ENCODE measurements at regions not wholly inside any gene's neighbourhood (a gene's known extent, or its start where the extent isn't known, plus 50 kb on each side); places are given as distances from the start of the nearest gene placed in this dataset.
"Not testable (repeated sequence)": the region's sequence is repeated elsewhere in the genome, so short reads cannot be mapped to it uniquely, and the experiment has no call there.

- no peak for DNase-seq (ENCODE audit: low read depth, low spot score)
- H3K4me3 ChIP-seq (ENCODE audit: insufficient read length, low read depth) = no peak overlapping the region
- H3K27me3 ChIP-seq (ENCODE audit: insufficient read depth, insufficient read length) = no peaks in the 10 kb centered on the region
- no peaks in the 10 kb centered on the region for H3K36me3 ChIP-seq (ENCODE audit: insufficient read depth, insufficient read length, low read length)
- no peak for TF ChIP-seq YY1 (IDR thresholded peaks at IDR 0.05; ENCODE audit: insufficient read depth, insufficient read length)
- no peak for TF ChIP-seq ZNF274 (IDR thresholded peaks at IDR 0.05; ENCODE audit: low read depth, low read length)
- TF ChIP-seq SUZ12 (IDR thresholded peaks at IDR 0.05; ENCODE audit: extremely low read depth, insufficient read depth, insufficient read length) = no peak
- no peak overlapping the region for H3K9ac ChIP-seq (ENCODE audit: insufficient read length, low read depth)
- H3K4me1 ChIP-seq (ENCODE audit: insufficient read depth, insufficient read length) = peaks cover 9% of the 10 kb centered on the region
- H3K9me3 ChIP-seq (ENCODE audit: insufficient read depth, low read length) = peaks cover 18% of the 10 kb centered on the region; the same call in 1 of the 2 replicates
These were observed 51.8 kb downstream of the TEX44 start for GRCh38 chr2:231644426-231644825.

DNA sequence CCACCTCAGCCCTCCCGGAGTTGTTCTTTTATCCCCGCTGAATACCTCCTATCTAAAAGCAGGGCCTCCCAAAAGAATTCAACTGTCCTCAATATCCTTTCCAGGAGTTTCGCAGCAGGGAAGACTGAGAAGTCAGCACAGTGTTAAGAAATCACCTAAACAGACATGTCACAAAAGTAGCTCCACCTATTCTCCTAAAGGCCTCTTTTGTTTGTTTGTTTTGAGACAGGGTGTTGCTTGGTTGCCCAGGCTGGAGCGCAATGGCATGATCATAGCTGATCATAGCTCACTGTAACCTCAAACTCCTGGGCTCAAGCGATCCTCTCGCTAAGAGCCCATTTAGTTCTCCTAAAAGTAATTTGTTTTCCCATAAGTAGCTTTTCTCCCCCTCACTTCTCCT, 53.8 kb downstream of the TEX44 start:
- Histone ChIP-seq H3K9ac (ENCODE audit: insufficient read length, low read depth) (no peak overlapping the region), H3K4me1 (ENCODE audit: insufficient read depth, insufficient read length) (peaks cover 9% of the 10 kb centered on the region), H3K4me3 (ENCODE audit: insufficient read length, low read depth) (no peak overlapping the region), H3K9me3 (ENCODE audit: insufficient read depth, low read length) (peaks cover 18% of the 10 kb centered on the region; the same call in 1 of the 2 replicates), H3K36me3 (ENCODE audit: insufficient read depth, insufficient read length, low read length) (no peaks in the 10 kb centered on the region), H3K27me3 (ENCODE audit: insufficient read depth, insufficient read length) (no peaks in the 10 kb centered on the region)
- TF ChIP-seq SUZ12 (IDR thresholded peaks at IDR 0.05; ENCODE audit: extremely low read depth, insufficient read depth, insufficient read length) = no peak
- TF ChIP-seq ZNF274 (IDR thresholded peaks at IDR 0.05; ENCODE audit: low read depth, low read length) = no peak
- no peak for TF ChIP-seq YY1 (IDR thresholded peaks at IDR 0.05; ENCODE audit: insufficient read depth, insufficient read length)
- DNase-seq (ENCODE audit: low read depth, low spot score) = no peak

GRCh38 chr2:231648579-231649174, 56.0 kb downstream of the TEX44 start:
- Histone ChIP-seq H3K27me3 (ENCODE audit: insufficient read depth, insufficient read length) (no peaks in the 10 kb centered on the region), H3K4me1 (ENCODE audit: insufficient read depth, insufficient read length) (peaks cover 13% of the 10 kb centered on the region), H3K4me3 (ENCODE audit: insufficient read length, low read depth) (no peak overlapping the region), H3K9ac (ENCODE audit: insufficient read length, low read depth) (peak overlapping the region; percentile 5), H3K9me3 (ENCODE audit: insufficient read depth, low read length) (no peaks in the 10 kb centered on the region), H3K36me3 (ENCODE audit: insufficient read depth, insufficient read length, low read length) (no peaks in the 10 kb centered on the region)
- no peak for DNase-seq (ENCODE audit: low read depth, low spot score)
- TF ChIP-seq SUZ12 (IDR thresholded peaks at IDR 0.05; ENCODE audit: extremely low read depth, insufficient read depth, insufficient read length) (no peak), ZNF274 (IDR thresholded peaks at IDR 0.05; ENCODE audit: low read depth, low read length) (no peak), YY1 (IDR thresholded peaks at IDR 0.05; ENCODE audit: insufficient read depth, insufficient read length) (no peak)

- not testable (repeated sequence) for DNase-seq (ENCODE audit: low read depth, low spot score); H3K9me3 ChIP-seq (ENCODE audit: insufficient read depth, low read length)
- peaks cover 15% of the 10 kb centered on the region for H3K4me1 ChIP-seq (ENCODE audit: insufficient read depth, insufficient read length)
These were observed 56.8 kb upstream of the PTMA start for GRCh38 chr2:231651561-231651960.

GRCh38 chr2:231655488-231655887, 52.8 kb upstream of the PTMA start:
- no peaks in the 10 kb centered on the region for H3K9me3 ChIP-seq (ENCODE audit: insufficient read depth, low read length)

More at GRCh38 chr2:231651561-231651960, 56.8 kb upstream of the PTMA start:
- H3K27me3 ChIP-seq (ENCODE audit: insufficient read depth, insufficient read length); H3K36me3 ChIP-seq (ENCODE audit: insufficient read depth, insufficient read length, low read length); H3K9ac ChIP-seq (ENCODE audit: insufficient read length, low read depth); H3K4me3 ChIP-seq (ENCODE audit: insufficient read length, low read depth): not testable (repeated sequence)

GRCh38 chr2:231655894-231656293, 52.4 kb upstream of the PTMA start:
- Histone ChIP-seq H3K27me3 (ENCODE audit: insufficient read depth, insufficient read length) (no peaks in the 10 kb centered on the region), H3K9me3 (ENCODE audit: insufficient read depth, low read length) (no peaks in the 10 kb centered on the region), H3K4me3 (ENCODE audit: insufficient read length, low read depth) (no peak overlapping the region), H3K36me3 (ENCODE audit: insufficient read depth, insufficient read length, low read length) (no peaks in the 10 kb centered on the region), H3K9ac (ENCODE audit: insufficient read length, low read depth) (no peak overlapping the region), H3K4me1 (ENCODE audit: insufficient read depth, insufficient read length) (peaks cover 12% of the 10 kb centered on the region)
- DNase-seq (ENCODE audit: low read depth, low spot score) = no peak
- TF ChIP-seq ZNF274 (IDR thresholded peaks at IDR 0.05; ENCODE audit: low read depth, low read length) = no peak
- TF ChIP-seq SUZ12 (IDR thresholded peaks at IDR 0.05; ENCODE audit: extremely low read depth, insufficient read depth, insufficient read length) = no peak
- no peak for TF ChIP-seq YY1 (IDR thresholded peaks at IDR 0.05; ENCODE audit: insufficient read depth, insufficient read length)

More at GRCh38 chr2:231655488-231655887, 52.8 kb upstream of the PTMA start:
- Histone ChIP-seq H3K36me3 (ENCODE audit: insufficient read depth, insufficient read length, low read length) (no peaks in the 10 kb centered on the region), H3K4me1 (ENCODE audit: insufficient read depth, insufficient read length) (peaks cover 12% of the 10 kb centered on the region), H3K9ac (ENCODE audit: insufficient read length, low read depth) (no peak overlapping the region), H3K27me3 (ENCODE audit: insufficient read depth, insufficient read length) (no peaks in the 10 kb centered on the region), H3K4me3 (ENCODE audit: insufficient read length, low read depth) (no peak overlapping the region)
- DNase-seq (ENCODE audit: low read depth, low spot score) = no peak
- no peak for TF ChIP-seq YY1 (IDR thresholded peaks at IDR 0.05; ENCODE audit: insufficient read depth, insufficient read length)
- no peak for TF ChIP-seq SUZ12 (IDR thresholded peaks at IDR 0.05; ENCODE audit: extremely low read depth, insufficient read depth, insufficient read length)
- no peak for TF ChIP-seq ZNF274 (IDR thresholded peaks at IDR 0.05; ENCODE audit: low read depth, low read length)
